Keratinocyte (primary cell): ENCODE measurements at regions not wholly inside any gene's neighbourhood (a gene's known extent, or its start where the extent isn't known, plus 50 kb on each side); places are given as distances from the start of the nearest gene placed in this dataset.
"Not testable (repeated sequence)": the region's sequence is repeated elsewhere in the genome, so short reads cannot be mapped to it uniquely, and the experiment has no call there.

ENCODE experiments used
- DNase-seq: peaks from one replicate; pipeline ENCODE4 v3.0.0-alpha.2; 2011; ENCODE audit warnings: low read depth, missing footprints, low spot score
- FAIRE-seq: peaks from 2 replicates; lab custom pipeline; 2011; peaks lifted over from hg19 to GRCh38; lab: Jason Lieb, UNC
- H2AFZ ChIP-seq: 2 replicates; pipeline ENCODE4 v1.6.0; 2012; ENCODE audit warnings: low read length, control low read depth, inconsistent platforms; ENCODE audit not compliant: control insufficient read depth
- H3K27ac ChIP-seq: 2 replicates; pipeline ENCODE4 v1.5.1; 2011; ENCODE audit warnings: low read length; ENCODE audit not compliant: control insufficient read depth, insufficient read depth
- H3K27me3 ChIP-seq: 3 replicates; pipeline ENCODE4 v1.6.0; 2011; ENCODE audit warnings: low read length; ENCODE audit not compliant: control insufficient read depth, insufficient read depth; ENCODE audit errors: extremely low read depth
- H3K36me3 ChIP-seq, 2 experiments: 2 replicates in 1 of 2; 3 replicates in 1 of 2; pipeline ENCODE4 v1.5.1; 2011; ENCODE audit warnings: low read length in 2 of 2, mild to moderate bottlenecking in 1 of 2; ENCODE audit not compliant: control insufficient read depth in 2 of 2, insufficient read depth in 2 of 2; ENCODE audit errors: extremely low read depth in 1 of 2
- H3K4me1 ChIP-seq: 3 replicates; pipeline ENCODE4 v1.5.1; 2011; ENCODE audit warnings: low read length; ENCODE audit not compliant: control insufficient read depth, insufficient read depth; ENCODE audit errors: extremely low read depth
- H3K4me2 ChIP-seq: 3 replicates; pipeline ENCODE4 v1.6.0; 2011; ENCODE audit warnings: low read depth, low read length; ENCODE audit not compliant: control insufficient read depth, insufficient read depth; ENCODE audit errors: extremely low read depth
- H3K4me3 ChIP-seq, 3 experiments: fragments of 200-600 bp in 1 of 3; sonication (generic) in 1 of 3; 2 replicates in 2 of 3; 3 replicates in 1 of 3; pipeline ENCODE4 v1.5.1; 2011 to 2016; ENCODE audit warnings: low read length in 3 of 3, mild to moderate bottlenecking in 3 of 3, control low read depth in 2 of 3, inconsistent platforms in 1 of 3, low read depth in 1 of 3, mixed read lengths in 1 of 3, mixed run types in 1 of 3, moderate library complexity in 1 of 3; ENCODE audit not compliant: control insufficient read depth in 2 of 3, insufficient read depth in 2 of 3; ENCODE audit errors: extremely low read depth in 1 of 3
- H3K79me2 ChIP-seq: 2 replicates; pipeline ENCODE4 v1.6.0; 2012; ENCODE audit warnings: low read length; ENCODE audit not compliant: control insufficient read depth, insufficient read depth
- H3K9ac ChIP-seq: 3 replicates; pipeline ENCODE4 v1.6.0; 2011; ENCODE audit warnings: low read length; ENCODE audit not compliant: control insufficient read depth, insufficient read depth; ENCODE audit errors: extremely low read depth
- H3K9me1 ChIP-seq: 3 replicates; pipeline ENCODE4 v1.6.0; 2011; ENCODE audit warnings: low read length; ENCODE audit not compliant: control insufficient read depth, insufficient read depth; ENCODE audit errors: extremely low read depth
- H3K9me3 ChIP-seq: 2 replicates; pipeline ENCODE4 v1.5.1; 2012; ENCODE audit warnings: low read depth, low read length; ENCODE audit not compliant: control insufficient read depth
- H4K20me1 ChIP-seq: 3 replicates; pipeline ENCODE4 v1.6.0; 2011; ENCODE audit warnings: low read length; ENCODE audit not compliant: control insufficient read depth, insufficient read depth; ENCODE audit errors: extremely low read depth
- CTCF ChIP-seq, 3 experiments: IDR thresholded peaks in 1 of 3; conservative IDR thresholded peaks in 1 of 3; optimal IDR thresholded peaks in 1 of 3; 2 replicates in 2 of 3; 3 replicates in 1 of 3; pipeline versions ENCODE3 to v1.5.1; 2011; ENCODE audit warnings: low read length in 3 of 3, mild to moderate bottlenecking in 3 of 3, moderate library complexity in 2 of 3, control low read depth in 1 of 3, inconsistent platforms in 1 of 3; ENCODE audit not compliant: insufficient read depth in 2 of 3; ENCODE audit errors: extremely low read depth in 1 of 3
- EZH2 ChIP-seq: IDR thresholded peaks from one replicate; pipeline ENCODE4 v1.6.1; 2012; ENCODE audit warnings: inconsistent platforms, mild to moderate bottlenecking, low read length, moderate library complexity
- dilution Hi-C: fragments of 300-500 bp; cut with MboI; formaldehyde crosslinking; loops from one replicate; pipeline ENCODE4 v1.7.0; 2020; ENCODE audit warnings: low sequenced_read_pairs; ENCODE audit not compliant: extremely low pct_ligation_motif_present

GRCh38 chr10:81655986-81656385 is 219.0 kb upstream of the NRG3 start:
- no peak overlapping the region for H3K4me3 ChIP-seq
- DNase-seq (no peak), FAIRE-seq (no peak)
- dilution Hi-C loops: no loop called here
- no peak overlapping the region for H3K4me2 ChIP-seq
- TF ChIP-seq EZH2: no peak
- no peak for TF ChIP-seq CTCF (optimal IDR thresholded peaks at IDR 0.05 in 1 of 3, IDR thresholded peaks at IDR 0.05 in 1 of 3, conservative IDR thresholded peaks at IDR 0.05 in 1 of 3; ENCODE audit: extremely low read depth in 1 of 3, insufficient read depth in 2 of 3, low read length in 3 of 3)
- H3K9ac ChIP-seq: no peak overlapping the region
- H2AFZ ChIP-seq: no peak overlapping the region
- no peaks in the 10 kb centered on the region for H4K20me1 ChIP-seq
- H3K9me3 ChIP-seq: peaks cover 3% of the 10 kb centered on the region
- no peak overlapping the region for H3K27ac ChIP-seq
- H3K27me3 ChIP-seq: no peaks in the 10 kb centered on the region
- H3K79me2 ChIP-seq: no peaks in the 10 kb centered on the region
- H3K36me3 ChIP-seq: no peaks in the 10 kb centered on the region
- no peaks in the 10 kb centered on the region for H3K4me1 ChIP-seq
- no peaks in the 10 kb centered on the region for H3K9me1 ChIP-seq

- H3K36me3 ChIP-seq: no peaks in the 10 kb centered on the region
Measured at GRCh38 chr10:81662837-81663236, 212.2 kb upstream of the NRG3 start.

GRCh38 chr10:81664800-81665199 is 210.2 kb upstream of the NRG3 start:
- dilution Hi-C loops, H3K9me1 ChIP-seq: not testable (repeated sequence)

More at GRCh38 chr10:81662837-81663236, 212.2 kb upstream of the NRG3 start:
- dilution Hi-C loops: no loop called here
- Histone ChIP-seq H3K9ac (no peak overlapping the region), H3K9me3 (no peaks in the 10 kb centered on the region), H2AFZ (no peak overlapping the region), H3K9me1 (no peaks in the 10 kb centered on the region), H3K4me3 (no peak overlapping the region), H3K79me2 (no peaks in the 10 kb centered on the region), H3K4me1 (no peaks in the 10 kb centered on the region), H3K27ac (no peak overlapping the region), H3K4me2 (no peak overlapping the region), H4K20me1 (no peaks in the 10 kb centered on the region), H3K27me3 (no peaks in the 10 kb centered on the region)
- no peak for FAIRE-seq
- TF ChIP-seq CTCF (optimal IDR thresholded peaks at IDR 0.05 in 1 of 3, IDR thresholded peaks at IDR 0.05 in 1 of 3, conservative IDR thresholded peaks at IDR 0.05 in 1 of 3; ENCODE audit: extremely low read depth in 1 of 3, insufficient read depth in 2 of 3, low read length in 3 of 3) (no peak), EZH2 (no peak)
- no peak for DNase-seq

More at GRCh38 chr10:81664800-81665199, 210.2 kb upstream of the NRG3 start:
- H3K4me1 ChIP-seq, H3K9me3 ChIP-seq, FAIRE-seq, H3K79me2 ChIP-seq, H3K4me2 ChIP-seq, H3K9ac ChIP-seq, H3K4me3 ChIP-seq, H3K27ac ChIP-seq, H3K36me3 ChIP-seq, H3K27me3 ChIP-seq, H4K20me1 ChIP-seq, DNase-seq, H2AFZ ChIP-seq: not testable (repeated sequence)
